Right lobe of liver (tissue), 4 donors: ENCODE measurements at regions not wholly inside any gene's neighbourhood (a gene's known extent, or its start where the extent isn't known, plus 50 kb on each side); places are given as distances from the start of the nearest gene placed in this dataset.
"Not testable (repeated sequence)": the region's sequence is repeated elsewhere in the genome, so short reads cannot be mapped to it uniquely, and the experiment has no call there.

Source experiments
- CTCF ChIP-seq, 4 donors: fragments of 200-600 bp in 3 of 4; fragments of 450-650 bp in 1 of 4; IDR thresholded peaks; one replicate each; pipeline versions ENCODE4 v1.5.1 to v1.8.0; 2016 to 2022; ENCODE audit warnings: antibody characterized with exemption in 4 of 4, mild to moderate bottlenecking in 2 of 4
- POLR2A ChIP-seq: fragments of 450-650 bp; IDR thresholded peaks from one replicate; pipeline ENCODE4 v1.6.1; 2017; ENCODE audit warnings: antibody characterized with exemption, mild to moderate bottlenecking
- donor health status: DM: no; HTN: no; CAD: no.
- donor health status: DM: no; HTN: no; CAD: no.
- donor health status: DM: no; HTN: yes; CAD: no.

GRCh38 chr7:119745280-119745679, 527.7 kb upstream of the KCND2 start:
- TF ChIP-seq POLR2A; CTCF (IDR thresholded peaks at IDR 0.05): not testable (repeated sequence)
